A549 (cell line): ENCODE measurements at regions not wholly inside any gene's neighbourhood (a gene's known extent, or its start where the extent isn't known, plus 50 kb on each side); places are given as distances from the start of the nearest gene placed in this dataset.

ENCODE experiments used
- CBX8 ChIP-seq: fragments of 200-600 bp; sonication (generic); IDR thresholded peaks from 2 replicates; pipeline ENCODE4 v1.6.1; 2016
- CTCF ChIP-seq: fragments of >200 bp; sonication (Bioruptor Twin); formaldehyde crosslinking; IDR thresholded peaks from 3 replicates; pipeline ENCODE4 v1.5.1; 2016
- ELK1 ChIP-seq: fragments of 150-350 bp; IDR thresholded peaks from 2 replicates; pipeline ENCODE4 v1.6.1; 2014; ENCODE audit warnings: low read depth, mild to moderate bottlenecking, low read length
- JUN ChIP-seq, 2 experiments: fragments of >200 bp; sonication (Bioruptor Twin); formaldehyde crosslinking; IDR thresholded peaks; 2 replicates in 1 of 2; 3 replicates in 1 of 2; pipeline ENCODE4 v1.6.1; 2016 to 2017
- POLR2AphosphoS2 ChIP-seq: conservative IDR thresholded peaks from 2 replicates; pipeline ENCODE4 v1.6.1; 2012; ENCODE audit warnings: low read length, improper control_type of control experiment, inconsistent platforms

GRCh38 chr21:38561205-38561604 is 62.9 kb upstream of the ERG start:
- no peak for TF ChIP-seq JUN (IDR thresholded peaks at IDR 0.05)
- no peak for TF ChIP-seq POLR2AphosphoS2
- TF ChIP-seq ELK1 = no peak
- TF ChIP-seq CTCF = no peak
- TF ChIP-seq CBX8 = no peak
